ENCODE measurements at regions not wholly inside any gene's neighbourhood (a gene's known extent, or its start where the extent isn't known, plus 50 kb on each side); places are given as distances from the start of the nearest gene placed in this dataset.
"Not testable (repeated sequence)": the region's sequence is repeated elsewhere in the genome, so short reads cannot be mapped to it uniquely, and the experiment has no call there.

GRCh38 chr7:69527706-69528105 is 70.6 kb upstream of the AUTS2 start:
- Histone ChIP-seq H3K9me3 (no peaks in the 10 kb centered on the region), H3K36me3 (no peaks in the 10 kb centered on the region), H3K4me1 (no peaks in the 10 kb centered on the region), H3K27me3 (no peaks in the 10 kb centered on the region), H3K4me3 (ENCODE audit: low read depth, low read length) (no peak overlapping the region)
- no peak for TF ChIP-seq CTCF (IDR thresholded peaks at IDR 0.05; ENCODE audit: low read depth, low read length)
- no peak for DNase-seq

GRCh38 chr7:69531050-69531449 is 67.2 kb upstream of the AUTS2 start:
- peak; percentile 14 for DNase-seq
- Histone ChIP-seq H3K9me3 (no peaks in the 10 kb centered on the region), H3K36me3 (no peaks in the 10 kb centered on the region), H3K27me3 (no peaks in the 10 kb centered on the region), H3K4me3 (ENCODE audit: low read depth, low read length) (no peak overlapping the region), H3K4me1 (no peaks in the 10 kb centered on the region)
- TF ChIP-seq CTCF (IDR thresholded peaks at IDR 0.05; ENCODE audit: low read depth, low read length), result no peak

- Histone ChIP-seq H3K27me3 (no peaks in the 10 kb centered on the region), H3K4me1 (no peaks in the 10 kb centered on the region), H3K4me3 (ENCODE audit: low read depth, low read length) (no peak overlapping the region), H3K36me3 (no peaks in the 10 kb centered on the region), H3K9me3 (no peaks in the 10 kb centered on the region)
- no peak for DNase-seq
- no peak for TF ChIP-seq CTCF (IDR thresholded peaks at IDR 0.05; ENCODE audit: low read depth, low read length)
Observed at GRCh38 chr7:69534461-69535041, 63.7 kb upstream of the AUTS2 start.

- H3K27me3 ChIP-seq, result no peaks in the 10 kb centered on the region
- no peaks in the 10 kb centered on the region for H3K4me1 ChIP-seq
- H3K9me3 ChIP-seq, result 0 out of 2 replicates have a peak, but pooled peaks cover 3% of the 10 kb centered on the region
- no peak for TF ChIP-seq CTCF (IDR thresholded peaks at IDR 0.05; ENCODE audit: low read depth, low read length)
- no peak for DNase-seq
- H3K36me3 ChIP-seq, result no peaks in the 10 kb centered on the region
- no peak overlapping the region for H3K4me3 ChIP-seq (ENCODE audit: low read depth, low read length)
Observed at GRCh38 chr7:69537691-69538090, 60.6 kb upstream of the AUTS2 start.

- Histone ChIP-seq H3K4me3 (ENCODE audit: low read depth, low read length) (no peak overlapping the region), H3K4me1 (no peaks in the 10 kb centered on the region), H3K9me3 (0 out of 2 replicates have a peak, but pooled peaks cover 3% of the 10 kb centered on the region), H3K27me3 (no peaks in the 10 kb centered on the region), H3K36me3 (no peaks in the 10 kb centered on the region)
- DNase-seq, result no peak
- no peak for TF ChIP-seq CTCF (IDR thresholded peaks at IDR 0.05; ENCODE audit: low read depth, low read length)
Observed at GRCh38 chr7:69539531-69539930, 58.7 kb upstream of the AUTS2 start.

GRCh38 chr7:69540287-69540686 is 58.0 kb upstream of the AUTS2 start:
- H3K36me3 ChIP-seq, result no peaks in the 10 kb centered on the region
- no peak for TF ChIP-seq CTCF (IDR thresholded peaks at IDR 0.05; ENCODE audit: low read depth, low read length)
- DNase-seq, result no peak
- no peaks in the 10 kb centered on the region for H3K27me3 ChIP-seq
- H3K4me3 ChIP-seq (ENCODE audit: low read depth, low read length), result no peak overlapping the region
- 0 out of 2 replicates have a peak, but pooled peaks cover 3% of the 10 kb centered on the region for H3K9me3 ChIP-seq
- H3K4me1 ChIP-seq, result no peaks in the 10 kb centered on the region

GRCh38 chr7:69541779-69542432 is 56.4 kb upstream of the AUTS2 start:
- H3K4me1 ChIP-seq; H3K27me3 ChIP-seq; DNase-seq; H3K4me3 ChIP-seq (ENCODE audit: low read depth, low read length); H3K9me3 ChIP-seq; H3K36me3 ChIP-seq: not testable (repeated sequence)
